ENCODE measurements at regions not wholly inside any gene's neighbourhood (a gene's known extent, or its start where the extent isn't known, plus 50 kb on each side); places are given as distances from the start of the nearest gene placed in this dataset.

- no peak for TF ChIP-seq CTCF (IDR thresholded peaks at IDR 0.05)
- no peak for TF ChIP-seq POLR2AphosphoS5 (IDR thresholded peaks at IDR 0.05)
- no peak for TF ChIP-seq POLR2A (IDR thresholded peaks at IDR 0.05)
Measured at GRCh38 chr10:81297292-81297691, 577.7 kb upstream of the NRG3 start.

Measured in breast epithelium (tissue), 3 donors.